DMS53 treated with DMSO at 0.1 percent for 48 hours (cell line): ENCODE measurements at regions not wholly inside any gene's neighbourhood (a gene's known extent, or its start where the extent isn't known, plus 50 kb on each side); places are given as distances from the start of the nearest gene placed in this dataset.

Experiments
- DNase-seq: peaks from one replicate; lab custom pipeline; 2025; ENCODE audit not compliant: unreplicated experiment; lab: John Stamatoyannopoulos, UW

- no peak for DNase-seq
Observed at GRCh38 chr1:87437663-87438295, 109.1 kb downstream of the LMO4 start.

- DNase-seq, result no peak
Observed at GRCh38 chr1:87439821-87440220, 111.1 kb downstream of the LMO4 start.

GRCh38 chr1:87449348-87449963 lies 120.8 kb downstream of the LMO4 start:
- peak; percentile 49 for DNase-seq

- no peak for DNase-seq
Observed at GRCh38 chr1:87450136-87450535, 121.5 kb downstream of the LMO4 start.

GRCh38 chr1:87450615-87451209 lies 122.0 kb downstream of the LMO4 start:
- no peak for DNase-seq

- DNase-seq, result no peak
Observed at GRCh38 chr1:87451229-87451920, 122.7 kb downstream of the LMO4 start.

GRCh38 chr1:87452648-87453047 lies 124.0 kb downstream of the LMO4 start:
- no peak for DNase-seq

- no peak for DNase-seq
Observed at GRCh38 chr1:87457408-87457807, 128.7 kb downstream of the LMO4 start.

GRCh38 chr1:87462894-87463293 lies 134.2 kb downstream of the LMO4 start:
- no peak for DNase-seq

- DNase-seq, result no peak
Observed at GRCh38 chr1:87464022-87464490, 135.4 kb downstream of the LMO4 start.

- DNase-seq, result no peak
Observed at GRCh38 chr1:87466621-87467020, 137.9 kb downstream of the LMO4 start.

GRCh38 chr1:87472716-87473115 lies 144.0 kb downstream of the LMO4 start:
- no peak for DNase-seq

- no peak for DNase-seq
Observed at GRCh38 chr1:87473203-87473661, 144.6 kb downstream of the LMO4 start.

- DNase-seq, result no peak
Observed at GRCh38 chr1:87474098-87474497, 145.4 kb downstream of the LMO4 start.

- no peak for DNase-seq
Observed at GRCh38 chr1:87478231-87478630, 149.6 kb downstream of the LMO4 start.

GRCh38 chr1:87495147-87495546 lies 166.5 kb downstream of the LMO4 start:
- no peak for DNase-seq

- no peak for DNase-seq
Observed at GRCh38 chr1:87495870-87496269, 167.2 kb downstream of the LMO4 start.

- peak; percentile 36 for DNase-seq
Observed at GRCh38 chr1:87497380-87498203, 168.9 kb downstream of the LMO4 start.

- no peak for DNase-seq
Observed at GRCh38 chr1:87501738-87502137, 173.1 kb downstream of the LMO4 start.

- no peak for DNase-seq
Observed at GRCh38 chr1:87505391-87505983, 176.8 kb downstream of the LMO4 start.

- DNase-seq, result peak; percentile 72
Observed at GRCh38 chr1:87506147-87506546, 177.5 kb downstream of the LMO4 start.
